HFFc6 (cell line): ENCODE measurements at regions not wholly inside any gene's neighbourhood (a gene's known extent, or its start where the extent isn't known, plus 50 kb on each side); places are given as distances from the start of the nearest gene placed in this dataset.

Experiments used
- DNase-seq: peaks from one replicate; pipeline ENCODE4 v3.0.0-alpha.2; 2018
- H3K27ac Mint-ChIP-seq: 2 replicates; pipeline ENCODE4 v1.8.0; 2020; ENCODE audit warnings: mild to moderate bottlenecking, mixed read lengths
- H3K27me3 Mint-ChIP-seq: 2 replicates; pipeline ENCODE4 v1.8.0; 2021; ENCODE audit warnings: mild to moderate bottlenecking, moderate library complexity, mixed read lengths; ENCODE audit not compliant: insufficient read depth
- H3K36me3 Mint-ChIP-seq: 2 replicates; pipeline ENCODE4 v1.8.0; 2021; ENCODE audit warnings: low read depth, mixed read lengths
- H3K4me1 Mint-ChIP-seq: 2 replicates; pipeline ENCODE4 v1.8.0; 2020; ENCODE audit warnings: low read depth, mixed read lengths
- H3K4me3 Mint-ChIP-seq: 2 replicates; pipeline ENCODE4 v1.8.0; 2020; ENCODE audit warnings: mild to moderate bottlenecking, moderate library complexity, mixed read lengths
- H3K9me3 Mint-ChIP-seq: 2 replicates; pipeline ENCODE4 v1.8.0; 2020; ENCODE audit warnings: mild to moderate bottlenecking, mixed read lengths
- TF ChIP-seq, protein P1 (sequence below): fragments of 200-600 bp; sonication (generic); IDR thresholded peaks from 2 replicates; pipeline ENCODE4 v1.5.0; 2021; ENCODE audit warnings: antibody characterized with exemption, mild to moderate bottlenecking

- Mint-ChIP-seq H3K4me1 (no peaks in the 10 kb centered on the region), H3K27ac (no peak overlapping the region), H3K27me3 (no peaks in the 10 kb centered on the region; the same call in 1 of the 2 replicates), H3K36me3 (no peaks in the 10 kb centered on the region), H3K9me3 (peaks cover 72% of the 10 kb centered on the region), H3K4me3 (no peak overlapping the region)
- TF ChIP-seq, protein P1, sequence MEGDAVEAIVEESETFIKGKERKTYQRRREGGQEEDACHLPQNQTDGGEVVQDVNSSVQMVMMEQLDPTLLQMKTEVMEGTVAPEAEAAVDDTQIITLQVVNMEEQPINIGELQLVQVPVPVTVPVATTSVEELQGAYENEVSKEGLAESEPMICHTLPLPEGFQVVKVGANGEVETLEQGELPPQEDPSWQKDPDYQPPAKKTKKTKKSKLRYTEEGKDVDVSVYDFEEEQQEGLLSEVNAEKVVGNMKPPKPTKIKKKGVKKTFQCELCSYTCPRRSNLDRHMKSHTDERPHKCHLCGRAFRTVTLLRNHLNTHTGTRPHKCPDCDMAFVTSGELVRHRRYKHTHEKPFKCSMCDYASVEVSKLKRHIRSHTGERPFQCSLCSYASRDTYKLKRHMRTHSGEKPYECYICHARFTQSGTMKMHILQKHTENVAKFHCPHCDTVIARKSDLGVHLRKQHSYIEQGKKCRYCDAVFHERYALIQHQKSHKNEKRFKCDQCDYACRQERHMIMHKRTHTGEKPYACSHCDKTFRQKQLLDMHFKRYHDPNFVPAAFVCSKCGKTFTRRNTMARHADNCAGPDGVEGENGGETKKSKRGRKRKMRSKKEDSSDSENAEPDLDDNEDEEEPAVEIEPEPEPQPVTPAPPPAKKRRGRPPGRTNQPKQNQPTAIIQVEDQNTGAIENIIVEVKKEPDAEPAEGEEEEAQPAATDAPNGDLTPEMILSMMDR, result no peak
- no peak for DNase-seq
Measured at GRCh38 chr6:96276305-96276704, 245.3 kb upstream of the UFL1 start.

GRCh38 chr6:96276856-96277255 lies 244.8 kb upstream of the UFL1 start:
- DNase-seq, result no peak
- TF ChIP-seq, protein P1, result no peak
- Mint-ChIP-seq H3K4me3 (no peak overlapping the region), H3K9me3 (peaks cover 72% of the 10 kb centered on the region), H3K36me3 (no peaks in the 10 kb centered on the region), H3K27ac (no peak overlapping the region), H3K4me1 (no peaks in the 10 kb centered on the region), H3K27me3 (no peaks in the 10 kb centered on the region; the same call in 1 of the 2 replicates)

- no peak overlapping the region for H3K27ac Mint-ChIP-seq
- TF ChIP-seq, protein P1, result no peak
- H3K4me3 Mint-ChIP-seq, result no peak overlapping the region
- H3K36me3 Mint-ChIP-seq, result no peaks in the 10 kb centered on the region
- no peaks in the 10 kb centered on the region for H3K4me1 Mint-ChIP-seq
- no peak for DNase-seq
- H3K9me3 Mint-ChIP-seq, result peaks cover 55% of the 10 kb centered on the region
- no peaks in the 10 kb centered on the region; the same call in 1 of the 2 replicates for H3K27me3 Mint-ChIP-seq
Measured at GRCh38 chr6:96279084-96279483, 242.5 kb upstream of the UFL1 start.

- DNase-seq, result no peak
- Mint-ChIP-seq H3K4me3 (no peak overlapping the region), H3K4me1 (no peaks in the 10 kb centered on the region), H3K36me3 (no peaks in the 10 kb centered on the region), H3K27me3 (no peaks in the 10 kb centered on the region), H3K27ac (no peak overlapping the region), H3K9me3 (peaks cover 51% of the 10 kb centered on the region)
- TF ChIP-seq, protein P1, result no peak
Measured at GRCh38 chr6:96286503-96286902, 235.1 kb upstream of the UFL1 start.

GRCh38 chr6:96299525-96299924 lies 222.1 kb upstream of the UFL1 start:
- TF ChIP-seq, protein P1, result no peak
- H3K27ac Mint-ChIP-seq, result no peak overlapping the region
- no peak for DNase-seq
- H3K36me3 Mint-ChIP-seq, result no peaks in the 10 kb centered on the region
- peaks cover 38% of the 10 kb centered on the region for H3K9me3 Mint-ChIP-seq
- no peaks in the 10 kb centered on the region for H3K27me3 Mint-ChIP-seq
- no peak overlapping the region for H3K4me3 Mint-ChIP-seq
- H3K4me1 Mint-ChIP-seq, result no peaks in the 10 kb centered on the region

- no peaks in the 10 kb centered on the region for H3K4me1 Mint-ChIP-seq
- no peaks in the 10 kb centered on the region for H3K36me3 Mint-ChIP-seq
- H3K27me3 Mint-ChIP-seq, result no peaks in the 10 kb centered on the region
- TF ChIP-seq, protein P1, result no peak
- H3K9me3 Mint-ChIP-seq, result peaks cover 28% of the 10 kb centered on the region
- no peak overlapping the region for H3K27ac Mint-ChIP-seq
- no peak for DNase-seq
- H3K4me3 Mint-ChIP-seq, result no peak overlapping the region
Measured at GRCh38 chr6:96301023-96301422, 220.6 kb upstream of the UFL1 start.
